AG10803 (cell line): ENCODE measurements at regions not wholly inside any gene's neighbourhood (a gene's known extent, or its start where the extent isn't known, plus 50 kb on each side); places are given as distances from the start of the nearest gene placed in this dataset.

ENCODE experiments used
- DNase-seq: peaks from one replicate; pipeline ENCODE4 v3.0.0; 2010; ENCODE audit warnings: low read depth
- H3K4me3 ChIP-seq: 2 replicates; pipeline ENCODE4 v1.5.1; 2011; ENCODE audit warnings: mild to moderate bottlenecking, low read length, control low read depth
- CTCF ChIP-seq: conservative IDR thresholded peaks from 2 replicates; pipeline ENCODE4 v1.5.1; 2011; ENCODE audit warnings: mild to moderate bottlenecking, low read length, control low read depth, inconsistent platforms

DNA sequence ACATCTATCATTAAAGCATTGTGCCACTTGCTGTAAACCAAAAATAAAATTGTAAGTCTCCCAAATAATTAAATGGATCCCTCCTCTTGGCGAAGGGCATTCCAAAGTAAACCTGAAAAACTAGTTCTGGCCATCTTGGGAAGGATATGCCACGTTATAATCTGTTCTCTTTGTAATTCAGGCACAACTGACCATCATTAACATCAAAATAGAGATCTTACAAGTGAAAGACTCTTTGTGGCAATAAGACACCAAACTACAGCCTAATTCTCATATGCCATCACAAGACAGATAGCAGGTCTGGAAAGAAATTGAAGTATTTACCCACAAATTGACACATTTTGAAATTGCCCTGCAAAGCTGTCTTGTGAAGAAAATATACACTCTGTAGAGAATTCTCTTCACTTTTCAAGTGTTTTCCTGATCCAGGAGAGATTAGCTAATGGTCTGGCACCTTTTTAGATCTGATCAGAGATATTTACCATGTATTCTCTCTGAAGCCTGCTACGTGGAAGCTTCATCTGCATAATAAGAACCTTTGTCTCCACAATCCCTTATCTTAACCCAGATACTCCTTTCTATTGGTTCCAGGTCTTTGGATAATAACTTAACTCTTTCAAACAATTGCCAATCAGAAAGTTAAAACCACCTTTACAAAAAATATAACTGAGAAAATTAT is 630.4 kb upstream of the CCDC179 start:
- no peak overlapping the region for H3K4me3 ChIP-seq
- DNase-seq: no peak
- no peak for TF ChIP-seq CTCF

GRCh38 chr11:23494981-23495380 is 634.7 kb upstream of the CCDC179 start:
- DNase-seq: no peak
- no peak overlapping the region for H3K4me3 ChIP-seq
- TF ChIP-seq CTCF: no peak

- TF ChIP-seq CTCF: no peak
- no peak overlapping the region for H3K4me3 ChIP-seq
- no peak for DNase-seq
Observed at GRCh38 chr11:23496340-23496739, 636.1 kb upstream of the CCDC179 start.

DNA sequence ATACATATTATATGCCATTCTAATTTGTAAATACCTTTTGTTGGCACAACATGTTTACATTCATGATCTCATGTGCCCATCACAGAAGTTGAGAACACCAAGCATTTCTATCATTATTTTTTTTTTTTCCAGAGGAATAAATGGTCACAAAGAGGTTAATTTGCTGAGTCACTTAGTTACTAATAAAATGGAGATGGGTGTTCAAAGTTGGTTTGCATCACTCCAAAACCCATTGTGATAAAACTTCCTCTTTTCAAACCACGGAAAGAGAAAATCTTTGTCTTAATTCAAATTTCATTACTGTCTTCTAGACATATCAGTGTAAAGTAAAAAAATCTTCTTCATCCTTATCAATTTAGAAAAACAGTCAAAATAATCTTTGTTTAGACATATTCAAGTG is 636.8 kb upstream of the CCDC179 start:
- TF ChIP-seq CTCF: no peak
- no peak for DNase-seq

GRCh38 chr11:23502389-23502788 is 642.1 kb upstream of the CCDC179 start:
- no peak overlapping the region for H3K4me3 ChIP-seq
- DNase-seq: no peak
- TF ChIP-seq CTCF: no peak

More for the DNA sequence above, 636.8 kb upstream of the CCDC179 start:
- no peak overlapping the region for H3K4me3 ChIP-seq

GRCh38 chr11:23502826-23503225 is 642.6 kb upstream of the CCDC179 start:
- no peak for DNase-seq

More at GRCh38 chr11:23502826-23503225, 642.6 kb upstream of the CCDC179 start:
- no peak for TF ChIP-seq CTCF
- no peak overlapping the region for H3K4me3 ChIP-seq
